GM23338 (cell line): ENCODE measurements at regions not wholly inside any gene's neighbourhood (a gene's known extent, or its start where the extent isn't known, plus 50 kb on each side); places are given as distances from the start of the nearest gene placed in this dataset.

Experiments used
- ATAC-seq: fragments of 200-7000 bp; cut with Tn5 transposase; 3 replicates; pipeline ENCODE4 v1.9.1; 2020
- DNase-seq: peaks from one replicate; pipeline ENCODE4 v3.0.0-alpha.2; 2015; ENCODE audit warnings: low spot score
- H2AFZ ChIP-seq: fragments of 200-600 bp; sonication (generic); 2 replicates; pipeline ENCODE4 v1.8.0; 2016; ENCODE audit warnings: antibody characterized with exemption, mild to moderate bottlenecking, moderate library complexity
- H3F3A ChIP-seq: fragments of 200-600 bp; sonication (generic); replicated peaks from 2 replicates; pipeline ENCODE4 v1.8.0; 2017; ENCODE audit warnings: antibody characterized with exemption, mixed run types, low read depth
- H3K27ac ChIP-seq: fragments of 200-600 bp; sonication (generic); 2 replicates; pipeline ENCODE4 v1.6.1; 2016; ENCODE audit warnings: low read depth
- H3K27me3 ChIP-seq: fragments of 200-600 bp; sonication (generic); 2 replicates; pipeline ENCODE4 v1.8.0; 2016; ENCODE audit warnings: mild to moderate bottlenecking, mixed run types, moderate library complexity; ENCODE audit not compliant: insufficient read depth
- H3K36me3 ChIP-seq: fragments of 200-600 bp; sonication (generic); 2 replicates; pipeline ENCODE4 v1.8.0; 2016; ENCODE audit warnings: mild to moderate bottlenecking; ENCODE audit not compliant: insufficient read depth
- H3K4me1 ChIP-seq: fragments of 200-600 bp; sonication (generic); 2 replicates; pipeline ENCODE4 v1.8.0; 2016; ENCODE audit warnings: mild to moderate bottlenecking, moderate library complexity; ENCODE audit not compliant: insufficient read depth
- H3K4me2 ChIP-seq: fragments of 200-600 bp; sonication (generic); 2 replicates; pipeline ENCODE4 v1.7.1; 2017; ENCODE audit warnings: mixed run types
- H3K4me3 ChIP-seq: fragments of 200-600 bp; sonication (generic); 2 replicates; pipeline ENCODE4 v1.6.1; 2016; ENCODE audit warnings: mixed run types
- H3K79me2 ChIP-seq: fragments of 200-600 bp; sonication (generic); replicated peaks from 2 replicates; pipeline ENCODE4 v1.8.0; 2017; ENCODE audit warnings: mild to moderate bottlenecking; ENCODE audit not compliant: insufficient read depth
- H3K9me2 ChIP-seq: fragments of 200-600 bp; sonication (generic); 2 replicates; pipeline ENCODE4 v1.8.0; 2017; ENCODE audit not compliant: insufficient read depth
- H4K20me1 ChIP-seq: fragments of 200-600 bp; sonication (generic); replicated peaks from 2 replicates; pipeline ENCODE4 v1.8.0; 2017; ENCODE audit warnings: mild to moderate bottlenecking; ENCODE audit not compliant: insufficient read depth
- H3K27ac Mint-ChIP-seq: 2 replicates; pipeline ENCODE4 v1.8.0; 2020; ENCODE audit warnings: inconsistent platforms, mild to moderate bottlenecking, moderate library complexity, mixed read lengths
- H3K27me3 Mint-ChIP-seq: 3 replicates; pipeline ENCODE4 v1.8.0; 2022; ENCODE audit warnings: low read depth, mild to moderate bottlenecking, moderate library complexity, mixed read lengths, inconsistent platforms; ENCODE audit not compliant: insufficient read depth, poor library complexity
- H3K36me3 Mint-ChIP-seq: 3 replicates; pipeline ENCODE4 v1.8.0; 2021; ENCODE audit warnings: low read depth, mild to moderate bottlenecking, inconsistent platforms, moderate library complexity, mixed read lengths
- H3K4me1 Mint-ChIP-seq: 3 replicates; pipeline ENCODE4 v1.8.0; 2020; ENCODE audit warnings: mild to moderate bottlenecking, inconsistent platforms, mixed read lengths
- H3K4me3 Mint-ChIP-seq: 3 replicates; pipeline ENCODE4 v1.8.0; 2021; ENCODE audit warnings: moderate library complexity, mild to moderate bottlenecking, inconsistent platforms, mixed read lengths
- H3K9me3 Mint-ChIP-seq: 3 replicates; pipeline ENCODE4 v1.8.0; 2020; ENCODE audit warnings: moderate library complexity, mild to moderate bottlenecking, inconsistent platforms, mixed read lengths
- CREB1 ChIP-seq: fragments of 250-450 bp; sonication (Bioruptor Pico); IDR thresholded peaks from 2 replicates; pipeline ENCODE4 v1.5.0; 2020; ENCODE audit warnings: low read depth, mild to moderate bottlenecking, moderate library complexity
- NANOG ChIP-seq: IDR thresholded peaks from 2 replicates; pipeline ENCODE4 v1.6.1; 2016; ENCODE audit warnings: antibody characterized with exemption, borderline replicate concordance
- POLR2AphosphoS5 ChIP-seq: IDR thresholded peaks from 2 replicates; pipeline ENCODE4 v1.6.1; 2016; ENCODE audit warnings: antibody characterized with exemption, low read depth
- TF ChIP-seq, protein P1 (sequence below): IDR thresholded peaks from one replicate; pipeline ENCODE4 v1.6.1; 2018; ENCODE audit warnings: antibody characterized with exemption; ENCODE audit not compliant: unreplicated experiment
- TF ChIP-seq, protein P2 (sequence below): IDR thresholded peaks from 2 replicates; pipeline ENCODE4 v1.6.1; 2016; ENCODE audit warnings: antibody characterized with exemption
- TF ChIP-seq, protein P3 (sequence below): fragments of 250-450 bp; sonication (Bioruptor Pico); IDR thresholded peaks from 2 replicates; pipeline ENCODE4 v1.5.0; 2020; ENCODE audit warnings: mild to moderate bottlenecking, moderate library complexity

DNA sequence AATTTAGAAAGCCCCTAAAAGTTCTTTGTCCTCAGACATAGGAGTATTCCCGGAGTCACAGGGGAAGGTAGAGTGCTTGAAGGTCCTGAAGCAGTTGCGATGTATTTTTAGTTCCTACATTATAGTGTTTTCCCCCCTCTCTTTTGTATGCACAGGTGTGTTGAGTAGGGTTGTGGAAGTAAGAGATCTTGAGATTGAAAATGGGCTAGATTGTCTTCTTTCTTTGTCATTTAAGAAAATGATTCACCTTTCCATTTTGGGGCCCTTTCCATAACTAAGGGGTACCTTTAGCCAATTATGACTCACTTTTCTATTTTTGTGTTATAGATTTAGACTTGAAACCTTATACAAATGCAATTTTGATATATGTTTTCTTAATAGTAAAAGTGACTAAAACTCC is 75.8 kb upstream of the AFF2 start:
- peaks cover 10% of the 10 kb centered on the region for H3K4me1 ChIP-seq

More for the DNA sequence above, 75.8 kb upstream of the AFF2 start:
- Mint-ChIP-seq H3K36me3 (no peaks in the 10 kb centered on the region; the same call in 2 of the 3 replicates), H3K27ac (no peak overlapping the region), H3K4me1 (peaks cover 22% of the 10 kb centered on the region), H3K4me3 (no peak overlapping the region), H3K27me3 (peaks cover 3% of the 10 kb centered on the region), H3K9me3 (no peaks in the 10 kb centered on the region; the same call in 2 of the 3 replicates)
- Histone ChIP-seq H3K4me2 (no peak overlapping the region), H3F3A (no peaks in the 10 kb centered on the region), H3K36me3 (no peaks in the 10 kb centered on the region), H3K27me3 (0 out of 2 replicates have a peak, but pooled peaks cover 4% of the 10 kb centered on the region), H3K4me3 (no peak overlapping the region), H3K27ac (no peak overlapping the region), H3K9me2 (no peaks in the 10 kb centered on the region), H3K79me2 (no peaks in the 10 kb centered on the region), H4K20me1 (no peaks in the 10 kb centered on the region), H2AFZ (no peak overlapping the region)
- DNase-seq (no peak), ATAC-seq (no peak)
- no peak for TF ChIP-seq POLR2AphosphoS5
- TF ChIP-seq, protein P1, sequence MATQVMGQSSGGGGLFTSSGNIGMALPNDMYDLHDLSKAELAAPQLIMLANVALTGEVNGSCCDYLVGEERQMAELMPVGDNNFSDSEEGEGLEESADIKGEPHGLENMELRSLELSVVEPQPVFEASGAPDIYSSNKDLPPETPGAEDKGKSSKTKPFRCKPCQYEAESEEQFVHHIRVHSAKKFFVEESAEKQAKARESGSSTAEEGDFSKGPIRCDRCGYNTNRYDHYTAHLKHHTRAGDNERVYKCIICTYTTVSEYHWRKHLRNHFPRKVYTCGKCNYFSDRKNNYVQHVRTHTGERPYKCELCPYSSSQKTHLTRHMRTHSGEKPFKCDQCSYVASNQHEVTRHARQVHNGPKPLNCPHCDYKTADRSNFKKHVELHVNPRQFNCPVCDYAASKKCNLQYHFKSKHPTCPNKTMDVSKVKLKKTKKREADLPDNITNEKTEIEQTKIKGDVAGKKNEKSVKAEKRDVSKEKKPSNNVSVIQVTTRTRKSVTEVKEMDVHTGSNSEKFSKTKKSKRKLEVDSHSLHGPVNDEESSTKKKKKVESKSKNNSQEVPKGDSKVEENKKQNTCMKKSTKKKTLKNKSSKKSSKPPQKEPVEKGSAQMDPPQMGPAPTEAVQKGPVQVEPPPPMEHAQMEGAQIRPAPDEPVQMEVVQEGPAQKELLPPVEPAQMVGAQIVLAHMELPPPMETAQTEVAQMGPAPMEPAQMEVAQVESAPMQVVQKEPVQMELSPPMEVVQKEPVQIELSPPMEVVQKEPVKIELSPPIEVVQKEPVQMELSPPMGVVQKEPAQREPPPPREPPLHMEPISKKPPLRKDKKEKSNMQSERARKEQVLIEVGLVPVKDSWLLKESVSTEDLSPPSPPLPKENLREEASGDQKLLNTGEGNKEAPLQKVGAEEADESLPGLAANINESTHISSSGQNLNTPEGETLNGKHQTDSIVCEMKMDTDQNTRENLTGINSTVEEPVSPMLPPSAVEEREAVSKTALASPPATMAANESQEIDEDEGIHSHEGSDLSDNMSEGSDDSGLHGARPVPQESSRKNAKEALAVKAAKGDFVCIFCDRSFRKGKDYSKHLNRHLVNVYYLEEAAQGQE = no peak
- TF ChIP-seq, protein P2, sequence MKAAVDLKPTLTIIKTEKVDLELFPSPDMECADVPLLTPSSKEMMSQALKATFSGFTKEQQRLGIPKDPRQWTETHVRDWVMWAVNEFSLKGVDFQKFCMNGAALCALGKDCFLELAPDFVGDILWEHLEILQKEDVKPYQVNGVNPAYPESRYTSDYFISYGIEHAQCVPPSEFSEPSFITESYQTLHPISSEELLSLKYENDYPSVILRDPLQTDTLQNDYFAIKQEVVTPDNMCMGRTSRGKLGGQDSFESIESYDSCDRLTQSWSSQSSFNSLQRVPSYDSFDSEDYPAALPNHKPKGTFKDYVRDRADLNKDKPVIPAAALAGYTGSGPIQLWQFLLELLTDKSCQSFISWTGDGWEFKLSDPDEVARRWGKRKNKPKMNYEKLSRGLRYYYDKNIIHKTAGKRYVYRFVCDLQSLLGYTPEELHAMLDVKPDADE = no peak
- no peak for TF ChIP-seq NANOG
- no peak for TF ChIP-seq CREB1
- TF ChIP-seq, protein P3, sequence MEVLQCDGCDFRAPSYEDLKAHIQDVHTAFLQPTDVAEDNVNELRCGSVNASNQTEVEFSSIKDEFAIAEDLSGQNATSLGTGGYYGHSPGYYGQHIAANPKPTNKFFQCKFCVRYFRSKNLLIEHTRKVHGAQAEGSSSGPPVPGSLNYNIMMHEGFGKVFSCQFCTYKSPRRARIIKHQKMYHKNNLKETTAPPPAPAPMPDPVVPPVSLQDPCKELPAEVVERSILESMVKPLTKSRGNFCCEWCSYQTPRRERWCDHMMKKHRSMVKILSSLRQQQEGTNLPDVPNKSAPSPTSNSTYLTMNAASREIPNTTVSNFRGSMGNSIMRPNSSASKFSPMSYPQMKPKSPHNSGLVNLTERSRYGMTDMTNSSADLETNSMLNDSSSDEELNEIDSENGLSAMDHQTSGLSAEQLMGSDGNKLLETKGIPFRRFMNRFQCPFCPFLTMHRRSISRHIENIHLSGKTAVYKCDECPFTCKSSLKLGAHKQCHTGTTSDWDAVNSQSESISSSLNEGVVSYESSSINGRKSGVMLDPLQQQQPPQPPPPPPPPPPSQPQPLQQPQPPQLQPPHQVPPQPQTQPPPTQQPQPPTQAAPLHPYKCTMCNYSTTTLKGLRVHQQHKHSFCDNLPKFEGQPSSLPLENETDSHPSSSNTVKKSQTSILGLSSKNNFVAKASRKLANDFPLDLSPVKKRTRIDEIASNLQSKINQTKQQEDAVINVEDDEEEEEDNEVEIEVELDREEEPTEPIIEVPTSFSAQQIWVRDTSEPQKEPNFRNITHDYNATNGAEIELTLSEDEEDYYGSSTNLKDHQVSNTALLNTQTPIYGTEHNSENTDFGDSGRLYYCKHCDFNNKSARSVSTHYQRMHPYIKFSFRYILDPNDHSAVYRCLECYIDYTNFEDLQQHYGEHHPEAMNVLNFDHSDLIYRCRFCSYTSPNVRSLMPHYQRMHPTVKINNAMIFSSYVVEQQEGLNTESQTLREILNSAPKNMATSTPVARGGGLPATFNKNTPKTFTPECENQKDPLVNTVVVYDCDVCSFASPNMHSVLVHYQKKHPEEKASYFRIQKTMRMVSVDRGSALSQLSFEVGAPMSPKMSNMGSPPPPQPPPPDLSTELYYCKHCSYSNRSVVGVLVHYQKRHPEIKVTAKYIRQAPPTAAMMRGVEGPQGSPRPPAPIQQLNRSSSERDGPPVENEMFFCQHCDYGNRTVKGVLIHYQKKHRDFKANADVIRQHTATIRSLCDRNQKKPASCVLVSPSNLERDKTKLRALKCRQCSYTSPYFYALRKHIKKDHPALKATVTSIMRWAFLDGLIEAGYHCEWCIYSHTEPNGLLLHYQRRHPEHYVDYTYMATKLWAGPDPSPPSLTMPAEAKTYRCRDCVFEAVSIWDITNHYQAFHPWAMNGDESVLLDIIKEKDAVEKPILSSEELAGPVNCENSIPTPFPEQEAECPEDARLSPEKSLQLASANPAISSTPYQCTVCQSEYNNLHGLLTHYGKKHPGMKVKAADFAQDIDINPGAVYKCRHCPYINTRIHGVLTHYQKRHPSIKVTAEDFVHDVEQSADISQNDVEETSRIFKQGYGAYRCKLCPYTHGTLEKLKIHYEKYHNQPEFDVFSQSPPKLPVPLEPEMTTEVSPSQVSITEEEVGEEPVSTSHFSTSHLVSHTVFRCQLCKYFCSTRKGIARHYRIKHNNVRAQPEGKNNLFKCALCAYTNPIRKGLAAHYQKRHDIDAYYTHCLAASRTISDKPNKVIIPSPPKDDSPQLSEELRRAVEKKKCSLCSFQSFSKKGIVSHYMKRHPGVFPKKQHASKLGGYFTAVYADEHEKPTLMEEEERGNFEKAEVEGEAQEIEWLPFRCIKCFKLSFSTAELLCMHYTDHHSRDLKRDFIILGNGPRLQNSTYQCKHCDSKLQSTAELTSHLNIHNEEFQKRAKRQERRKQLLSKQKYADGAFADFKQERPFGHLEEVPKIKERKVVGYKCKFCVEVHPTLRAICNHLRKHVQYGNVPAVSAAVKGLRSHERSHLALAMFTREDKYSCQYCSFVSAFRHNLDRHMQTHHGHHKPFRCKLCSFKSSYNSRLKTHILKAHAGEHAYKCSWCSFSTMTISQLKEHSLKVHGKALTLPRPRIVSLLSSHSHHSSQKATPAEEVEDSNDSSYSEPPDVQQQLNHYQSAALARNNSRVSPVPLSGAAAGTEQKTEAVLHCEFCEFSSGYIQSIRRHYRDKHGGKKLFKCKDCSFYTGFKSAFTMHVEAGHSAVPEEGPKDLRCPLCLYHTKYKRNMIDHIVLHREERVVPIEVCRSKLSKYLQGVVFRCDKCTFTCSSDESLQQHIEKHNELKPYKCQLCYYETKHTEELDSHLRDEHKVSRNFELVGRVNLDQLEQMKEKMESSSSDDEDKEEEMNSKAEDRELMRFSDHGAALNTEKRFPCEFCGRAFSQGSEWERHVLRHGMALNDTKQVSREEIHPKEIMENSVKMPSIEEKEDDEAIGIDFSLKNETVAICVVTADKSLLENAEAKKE (CRISPR knock-in tag) = no peak
